Endothelial cell of umbilical vein (primary cell): ENCODE measurements at regions not wholly inside any gene's neighbourhood (a gene's known extent, or its start where the extent isn't known, plus 50 kb on each side); places are given as distances from the start of the nearest gene placed in this dataset.

Experiments used
- CTCF ChIP-seq, 2 donors: IDR thresholded peaks; 1 replicate in 1 of 2; 2 replicates in 1 of 2; pipeline ENCODE4 v1.5.1; 2011; ENCODE audit warnings: low read length in 2 of 2, mild to moderate bottlenecking in 2 of 2, moderate library complexity in 2 of 2, control low read depth in 1 of 2, inconsistent platforms in 1 of 2, low read depth in 1 of 2; ENCODE audit not compliant: insufficient read depth in 1 of 2; ENCODE audit errors: extremely low read depth in 1 of 2
- FOS ChIP-seq: IDR thresholded peaks from 2 replicates; pipeline ENCODE4 v1.6.1; 2011; ENCODE audit warnings: mild to moderate bottlenecking, low read length, moderate library complexity, borderline replicate concordance; ENCODE audit not compliant: insufficient read depth
- POLR2A ChIP-seq: IDR thresholded peaks from 2 replicates; pipeline ENCODE4 v1.6.1; 2012; ENCODE audit warnings: low read depth, mild to moderate bottlenecking, control low read depth, low read length

- TF ChIP-seq CTCF (IDR thresholded peaks at IDR 0.05; ENCODE audit: extremely low read depth in 1 of 2, insufficient read depth in 1 of 2, low read depth in 1 of 2, low read length in 2 of 2) = no peak
- TF ChIP-seq POLR2A = no peak
- TF ChIP-seq FOS = no peak
Measured at GRCh38 chr7:84302949-84303348, 108.4 kb upstream of the SEMA3A start.
